ENCODE measurements at regions not wholly inside any gene's neighbourhood (a gene's known extent, or its start where the extent isn't known, plus 50 kb on each side); places are given as distances from the start of the nearest gene placed in this dataset.

- TF ChIP-seq, protein P1, sequence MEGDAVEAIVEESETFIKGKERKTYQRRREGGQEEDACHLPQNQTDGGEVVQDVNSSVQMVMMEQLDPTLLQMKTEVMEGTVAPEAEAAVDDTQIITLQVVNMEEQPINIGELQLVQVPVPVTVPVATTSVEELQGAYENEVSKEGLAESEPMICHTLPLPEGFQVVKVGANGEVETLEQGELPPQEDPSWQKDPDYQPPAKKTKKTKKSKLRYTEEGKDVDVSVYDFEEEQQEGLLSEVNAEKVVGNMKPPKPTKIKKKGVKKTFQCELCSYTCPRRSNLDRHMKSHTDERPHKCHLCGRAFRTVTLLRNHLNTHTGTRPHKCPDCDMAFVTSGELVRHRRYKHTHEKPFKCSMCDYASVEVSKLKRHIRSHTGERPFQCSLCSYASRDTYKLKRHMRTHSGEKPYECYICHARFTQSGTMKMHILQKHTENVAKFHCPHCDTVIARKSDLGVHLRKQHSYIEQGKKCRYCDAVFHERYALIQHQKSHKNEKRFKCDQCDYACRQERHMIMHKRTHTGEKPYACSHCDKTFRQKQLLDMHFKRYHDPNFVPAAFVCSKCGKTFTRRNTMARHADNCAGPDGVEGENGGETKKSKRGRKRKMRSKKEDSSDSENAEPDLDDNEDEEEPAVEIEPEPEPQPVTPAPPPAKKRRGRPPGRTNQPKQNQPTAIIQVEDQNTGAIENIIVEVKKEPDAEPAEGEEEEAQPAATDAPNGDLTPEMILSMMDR (conservative IDR thresholded peaks at IDR 0.05; ENCODE audit: low read length), result peak; percentile 39; the same call in 1 of the 2 replicates
- no peak for TF ChIP-seq EZH2phosphoT487 (IDR thresholded peaks at IDR 0.05; ENCODE audit: borderline replicate concordance, low read depth, low read length)
These were observed 162.7 kb upstream of the PWP1 start for GRCh38 chr12:107522692-107523477.
